ENCODE measurements at regions not wholly inside any gene's neighbourhood (a gene's known extent, or its start where the extent isn't known, plus 50 kb on each side); places are given as distances from the start of the nearest gene placed in this dataset.

DNA sequence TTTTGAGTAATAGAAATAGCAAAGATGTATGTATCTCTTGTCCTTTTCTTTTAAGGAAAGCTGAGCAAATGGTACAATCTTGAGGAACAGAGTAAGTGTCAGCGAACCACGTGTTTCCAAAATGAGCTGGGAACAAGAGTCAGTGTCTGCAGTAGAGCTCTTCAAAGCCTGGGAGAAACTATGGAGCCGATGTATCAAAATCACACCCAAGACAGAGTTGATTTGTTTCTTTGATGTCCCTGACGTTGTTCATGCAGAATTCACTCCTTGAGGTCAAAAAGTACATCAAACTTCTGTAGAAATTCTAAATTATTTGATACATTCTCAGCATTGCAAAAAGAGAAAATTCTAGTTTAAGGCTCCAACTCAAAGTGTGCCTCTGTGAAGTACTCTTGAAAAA lies 216.5 kb downstream of the SKIDA1 start:
- Mint-ChIP-seq H3K27me3 (peaks cover 3% of the 10 kb centered on the region), H3K4me3 (no peak overlapping the region), H3K4me1 (ENCODE audit: low read depth) (no peaks in the 10 kb centered on the region), H3K27ac (no peak overlapping the region), H3K9me3 (no peaks in the 10 kb centered on the region), H3K36me3 (ENCODE audit: low read depth) (no peaks in the 10 kb centered on the region)
- DNase-seq (no peak), ATAC-seq (no peak)
- intact Hi-C loops (cut with micrococcal nuclease), result no loop called here
- CTCF ChIA-PET, result no interaction called here
- TF ChIP-seq, protein P1, sequence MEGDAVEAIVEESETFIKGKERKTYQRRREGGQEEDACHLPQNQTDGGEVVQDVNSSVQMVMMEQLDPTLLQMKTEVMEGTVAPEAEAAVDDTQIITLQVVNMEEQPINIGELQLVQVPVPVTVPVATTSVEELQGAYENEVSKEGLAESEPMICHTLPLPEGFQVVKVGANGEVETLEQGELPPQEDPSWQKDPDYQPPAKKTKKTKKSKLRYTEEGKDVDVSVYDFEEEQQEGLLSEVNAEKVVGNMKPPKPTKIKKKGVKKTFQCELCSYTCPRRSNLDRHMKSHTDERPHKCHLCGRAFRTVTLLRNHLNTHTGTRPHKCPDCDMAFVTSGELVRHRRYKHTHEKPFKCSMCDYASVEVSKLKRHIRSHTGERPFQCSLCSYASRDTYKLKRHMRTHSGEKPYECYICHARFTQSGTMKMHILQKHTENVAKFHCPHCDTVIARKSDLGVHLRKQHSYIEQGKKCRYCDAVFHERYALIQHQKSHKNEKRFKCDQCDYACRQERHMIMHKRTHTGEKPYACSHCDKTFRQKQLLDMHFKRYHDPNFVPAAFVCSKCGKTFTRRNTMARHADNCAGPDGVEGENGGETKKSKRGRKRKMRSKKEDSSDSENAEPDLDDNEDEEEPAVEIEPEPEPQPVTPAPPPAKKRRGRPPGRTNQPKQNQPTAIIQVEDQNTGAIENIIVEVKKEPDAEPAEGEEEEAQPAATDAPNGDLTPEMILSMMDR (IDR thresholded peaks at IDR 0.05), result no peak
- POLR2A ChIA-PET, result interaction anchor here (0.8 kb wide), 1 partner anchor 523 kb away, joined by 4 read pairs; no protein-coding TSS in a partner anchor

DNA sequence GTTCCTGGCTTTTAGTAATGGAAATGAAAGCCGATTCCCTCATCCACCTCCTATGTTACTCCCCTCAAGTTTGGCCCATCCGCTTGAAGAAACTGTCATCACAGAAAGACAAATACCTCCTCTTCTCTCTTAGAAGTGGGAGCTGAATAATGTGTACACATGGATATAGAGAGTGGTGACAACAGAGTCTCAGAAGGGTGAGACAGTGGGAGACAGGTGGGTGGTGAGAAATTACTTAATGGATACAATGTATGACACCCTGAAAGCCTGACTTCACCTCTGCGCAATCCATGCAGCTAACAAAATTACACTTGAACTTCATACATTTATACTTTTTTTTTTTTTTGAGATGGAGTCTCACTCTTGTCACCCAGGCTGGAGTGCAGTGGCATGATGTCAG lies 217.5 kb downstream of the SKIDA1 start:
- Mint-ChIP-seq H3K9me3 (no peaks in the 10 kb centered on the region), H3K4me1 (ENCODE audit: low read depth) (no peaks in the 10 kb centered on the region), H3K36me3 (ENCODE audit: low read depth) (no peaks in the 10 kb centered on the region), H3K27me3 (peaks cover 3% of the 10 kb centered on the region), H3K4me3 (no peak overlapping the region), H3K27ac (no peak overlapping the region)
- TF ChIP-seq, protein P1 (IDR thresholded peaks at IDR 0.05), result no peak
- intact Hi-C loops (cut with micrococcal nuclease), result no loop called here
- ChIA-PET POLR2A (no interaction called here), CTCF (no interaction called here)
- ATAC-seq (no peak), DNase-seq (no peak)

DNA sequence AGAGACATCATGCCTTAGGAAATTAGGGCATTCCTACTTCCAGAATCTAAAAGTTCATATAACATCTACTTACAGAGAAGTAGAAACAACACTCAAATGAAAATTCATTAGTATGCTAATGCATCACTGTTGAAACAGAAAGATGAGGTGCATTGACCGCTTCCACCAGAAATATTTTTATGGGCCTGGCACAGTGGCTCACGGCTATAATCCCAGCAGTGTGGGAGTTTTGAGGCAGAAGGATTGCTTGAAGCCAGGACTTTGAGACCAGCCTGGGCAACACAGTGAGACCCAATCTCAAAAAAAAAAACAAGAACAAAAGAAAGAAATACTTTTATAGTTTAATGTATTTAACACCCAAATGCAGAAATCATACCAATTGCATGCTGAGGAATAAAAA lies 220.9 kb downstream of the SKIDA1 start:
- Mint-ChIP-seq H3K9me3 (no peaks in the 10 kb centered on the region), H3K4me1 (ENCODE audit: low read depth) (no peaks in the 10 kb centered on the region), H3K27me3 (peaks cover 3% of the 10 kb centered on the region), H3K4me3 (no peak overlapping the region), H3K36me3 (ENCODE audit: low read depth) (no peaks in the 10 kb centered on the region), H3K27ac (no peak overlapping the region)
- ChIA-PET CTCF (no interaction called here), POLR2A (no interaction called here)
- DNase-seq, result no peak
- TF ChIP-seq, protein P1 (IDR thresholded peaks at IDR 0.05), result no peak
- ATAC-seq, result no peak
- intact Hi-C loops (cut with micrococcal nuclease), result no loop called here

DNA sequence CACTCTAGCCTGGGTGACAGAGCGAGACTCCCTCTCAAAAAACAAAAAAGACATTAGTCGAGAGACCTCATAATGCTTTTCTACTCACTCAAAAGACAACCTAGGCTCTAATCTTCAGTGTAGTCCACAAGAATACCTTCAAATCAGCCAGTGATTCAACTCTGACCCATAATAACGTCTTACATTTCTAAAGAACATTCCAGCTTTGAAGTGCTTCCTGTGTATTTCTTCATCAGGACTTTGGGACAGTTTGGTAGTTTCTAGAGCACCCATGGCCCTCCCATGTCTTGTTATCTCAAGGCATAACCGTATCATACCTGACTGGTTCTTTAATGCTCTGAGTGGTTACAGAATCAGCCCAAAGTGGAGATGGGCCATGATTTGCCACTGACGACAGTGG lies 221.3 kb downstream of the SKIDA1 start:
- Mint-ChIP-seq H3K36me3 (ENCODE audit: low read depth) (no peaks in the 10 kb centered on the region), H3K9me3 (no peaks in the 10 kb centered on the region), H3K27me3 (peaks cover 3% of the 10 kb centered on the region), H3K4me1 (ENCODE audit: low read depth) (no peaks in the 10 kb centered on the region), H3K27ac (no peak overlapping the region), H3K4me3 (no peak overlapping the region)
- ChIA-PET CTCF (no interaction called here), POLR2A (no interaction called here)
- intact Hi-C loops (cut with micrococcal nuclease), result no loop called here
- DNase-seq (no peak), ATAC-seq (no peak)
- TF ChIP-seq, protein P1 (IDR thresholded peaks at IDR 0.05), result no peak

DNA sequence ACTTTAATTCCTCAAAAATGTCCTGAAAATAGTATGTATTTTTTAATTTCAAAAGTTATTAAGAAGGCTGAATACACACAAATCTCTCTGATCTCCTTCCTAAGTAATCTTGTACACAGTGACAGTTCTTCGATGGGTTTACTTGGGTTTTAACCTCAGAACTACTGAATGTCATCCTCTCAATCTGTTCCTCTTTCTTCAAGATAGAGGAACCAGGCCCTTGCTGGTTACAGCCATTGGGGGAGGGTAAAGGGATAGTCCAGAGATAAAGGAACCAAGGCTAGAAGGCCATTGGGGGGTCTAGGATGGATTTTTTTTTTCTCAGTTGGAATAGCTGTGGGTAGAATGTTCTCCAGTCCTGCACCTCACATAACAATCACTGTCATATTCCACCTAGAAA lies 224.9 kb downstream of the SKIDA1 start:
- intact Hi-C loops (cut with micrococcal nuclease), result no loop called here
- Mint-ChIP-seq H3K4me1 (ENCODE audit: low read depth) (no peaks in the 10 kb centered on the region), H3K36me3 (ENCODE audit: low read depth) (no peaks in the 10 kb centered on the region), H3K27ac (no peak overlapping the region), H3K4me3 (no peak overlapping the region), H3K9me3 (no peaks in the 10 kb centered on the region), H3K27me3 (peaks cover 2% of the 10 kb centered on the region)
- TF ChIP-seq, protein P1 (IDR thresholded peaks at IDR 0.05), result no peak
- ATAC-seq (no peak), DNase-seq (no peak)
- CTCF ChIA-PET, result no interaction called here
- POLR2A ChIA-PET, result no interaction called here
